Activated T-cell treated with anti-CD3 and anti-CD28 coated beads, Interleukin-2, amount 50 U/mL, for 4 hours (primary cell): ENCODE measurements at regions not wholly inside any gene's neighbourhood (a gene's known extent, or its start where the extent isn't known, plus 50 kb on each side); places are given as distances from the start of the nearest gene placed in this dataset.

ENCODE experiments used
- ATAC-seq, 2 donors: fragments of 200-7000 bp; cut with Tn5 transposase; one replicate each; pipeline ENCODE4 v1.10.0; 2021
- DNase-seq: peaks from one replicate; pipeline ENCODE4 v3.0.0-alpha.2; 2020
- H3K27me3 Mint-ChIP-seq: one replicate; pipeline ENCODE4 v1.8.0; 2021; ENCODE audit warnings: low read depth, mixed read lengths
- H3K36me3 Mint-ChIP-seq: one replicate; pipeline ENCODE4 v1.8.0; 2022; ENCODE audit warnings: mixed read lengths; ENCODE audit not compliant: insufficient read depth
- H3K4me1 Mint-ChIP-seq: one replicate; pipeline ENCODE4 v1.8.0; 2021; ENCODE audit warnings: low read depth, mixed read lengths
- H3K4me3 Mint-ChIP-seq: one replicate; pipeline ENCODE4 v1.8.0; 2021; ENCODE audit warnings: mild to moderate bottlenecking, moderate library complexity, mixed read lengths
- H3K9me3 Mint-ChIP-seq: one replicate; pipeline ENCODE4 v1.8.0; 2021; ENCODE audit warnings: mixed read lengths

DNA sequence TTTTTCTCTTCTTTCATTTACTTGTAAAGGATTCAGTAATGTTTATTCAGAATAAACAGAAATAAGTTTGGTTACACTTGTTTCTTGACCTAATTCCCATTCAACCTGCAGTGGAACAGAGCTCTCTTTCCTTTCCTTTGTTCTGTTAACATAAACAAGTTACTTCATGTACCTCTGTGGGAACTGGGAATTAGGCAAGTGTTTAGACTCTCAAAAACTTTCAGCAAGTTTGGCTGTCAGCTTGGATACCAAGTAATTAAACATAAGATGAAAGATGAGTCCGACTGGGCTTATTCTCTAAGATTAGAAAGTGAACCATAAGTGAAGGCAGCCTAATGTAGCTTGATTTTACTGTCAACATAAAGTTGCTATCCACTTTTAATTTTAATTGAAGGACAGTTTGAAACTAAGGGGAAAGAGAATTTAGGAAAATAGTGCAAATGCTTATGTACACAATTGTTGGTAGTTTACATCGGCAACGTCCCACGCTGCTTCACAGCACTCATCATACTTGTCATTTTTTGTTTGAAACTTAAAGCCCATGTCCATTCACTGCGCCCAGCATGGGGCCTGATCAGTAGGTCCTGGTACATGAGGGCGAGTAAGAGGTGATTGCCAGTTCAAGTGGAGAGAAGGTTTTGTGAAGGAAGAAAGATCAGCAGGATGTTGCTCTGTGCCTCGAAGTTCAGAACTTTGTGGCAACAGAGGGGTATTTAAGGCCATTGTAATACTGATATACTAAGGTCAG lies 113.0 kb downstream of the PLEKHG1 start:
- no peaks in the 10 kb centered on the region for H3K9me3 Mint-ChIP-seq
- peaks cover 3% of the 10 kb centered on the region for H3K27me3 Mint-ChIP-seq
- H3K4me3 Mint-ChIP-seq = no peak overlapping the region
- DNase-seq = no peak
- no peaks in the 10 kb centered on the region for H3K4me1 Mint-ChIP-seq
- ATAC-seq = no peak
- H3K36me3 Mint-ChIP-seq = no peaks in the 10 kb centered on the region

DNA sequence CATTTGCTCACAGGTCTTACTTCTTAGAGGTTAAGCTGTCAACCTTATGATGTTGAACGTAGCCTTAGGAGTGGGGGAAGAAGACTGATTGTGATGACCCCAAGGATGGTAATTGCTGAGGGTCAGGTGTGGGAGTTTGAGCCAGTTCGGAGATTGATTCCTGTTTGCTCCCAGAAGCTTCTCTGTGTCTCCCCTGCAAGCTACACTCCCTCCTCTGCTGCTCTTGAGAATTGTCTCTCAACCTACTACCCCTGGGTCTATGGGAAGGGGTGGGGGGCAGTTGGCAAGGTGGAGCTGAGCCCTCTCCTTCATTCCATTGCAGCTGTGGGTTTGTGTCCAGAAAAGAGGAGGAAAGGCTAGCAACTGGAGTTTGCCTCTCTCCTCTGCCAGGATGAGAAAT lies 113.8 kb downstream of the PLEKHG1 start:
- Mint-ChIP-seq H3K9me3 (no peaks in the 10 kb centered on the region), H3K27me3 (peaks cover 3% of the 10 kb centered on the region), H3K36me3 (no peaks in the 10 kb centered on the region), H3K4me3 (no peak overlapping the region), H3K4me1 (no peaks in the 10 kb centered on the region)
- no peak for ATAC-seq
- DNase-seq = no peak

DNA sequence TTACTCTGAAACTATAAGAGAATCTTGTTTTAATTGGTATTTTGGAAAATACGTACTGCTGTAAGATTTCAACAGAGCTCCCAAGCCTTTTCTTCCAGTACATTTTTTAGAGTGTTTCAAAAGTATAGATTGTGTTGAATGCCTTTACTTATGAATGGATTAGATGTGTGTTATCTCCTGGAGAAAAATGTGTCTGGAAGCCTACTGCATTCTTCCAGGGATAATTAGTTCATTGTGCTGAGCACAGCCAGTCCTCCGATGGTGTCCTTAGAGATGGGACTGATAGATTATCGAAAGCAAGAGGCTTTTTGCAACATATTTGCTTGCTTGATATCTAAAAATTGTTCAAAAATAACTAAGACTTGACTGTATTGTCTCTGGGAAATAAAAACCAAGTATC lies 114.2 kb downstream of the PLEKHG1 start:
- DNase-seq (no peak), ATAC-seq (no peak)
- Mint-ChIP-seq H3K9me3 (no peaks in the 10 kb centered on the region), H3K4me1 (no peaks in the 10 kb centered on the region), H3K27me3 (peaks cover 3% of the 10 kb centered on the region), H3K4me3 (no peak overlapping the region), H3K36me3 (no peaks in the 10 kb centered on the region)

DNA sequence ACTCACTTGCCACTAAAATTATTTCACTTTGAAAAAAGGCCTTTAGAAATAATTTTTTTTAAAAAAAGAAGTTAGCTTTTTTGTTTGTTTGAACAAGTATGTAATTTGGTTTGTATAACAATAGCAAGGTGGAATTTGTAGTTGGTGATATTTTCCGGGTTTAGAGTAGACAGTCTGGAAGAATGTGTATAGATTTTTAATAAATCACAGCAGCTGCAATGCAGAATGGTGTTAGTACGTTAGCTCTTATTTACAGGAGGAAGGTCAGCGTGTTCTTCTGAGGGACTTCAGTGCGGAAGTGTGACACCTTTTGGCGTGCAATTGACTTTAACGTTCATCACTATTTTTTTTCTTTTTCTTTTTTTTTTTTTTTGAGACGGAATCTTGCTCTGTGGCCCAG lies 115.4 kb downstream of the PLEKHG1 start:
- no peaks in the 10 kb centered on the region for H3K4me1 Mint-ChIP-seq
- H3K4me3 Mint-ChIP-seq = no peak overlapping the region
- H3K36me3 Mint-ChIP-seq = no peaks in the 10 kb centered on the region
- no peak for DNase-seq
- peaks cover 1% of the 10 kb centered on the region for H3K27me3 Mint-ChIP-seq
- ATAC-seq = no peak
- H3K9me3 Mint-ChIP-seq = no peaks in the 10 kb centered on the region

DNA sequence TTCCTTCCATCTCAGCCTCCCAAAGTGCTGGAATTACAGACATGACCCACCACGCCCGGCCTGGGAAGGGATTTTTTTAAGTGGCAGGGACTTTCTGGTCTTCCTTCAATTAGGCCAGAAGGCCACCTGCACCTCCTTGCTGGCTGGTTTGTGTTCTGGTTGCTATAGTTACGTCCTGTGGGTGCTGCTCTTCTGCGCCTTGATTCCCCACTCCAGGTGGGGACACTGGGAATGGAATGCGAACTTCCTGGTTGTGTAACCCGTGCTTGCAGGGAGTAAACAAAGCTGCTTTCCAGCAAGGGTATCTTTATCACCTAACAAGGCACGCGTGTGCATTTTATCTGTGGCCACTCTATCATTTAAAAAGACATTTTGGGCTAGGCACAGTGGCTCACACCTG lies 117.7 kb downstream of the PLEKHG1 start:
- DNase-seq = no peak
- Mint-ChIP-seq H3K36me3 (no peaks in the 10 kb centered on the region), H3K4me3 (no peak overlapping the region), H3K9me3 (no peaks in the 10 kb centered on the region), H3K27me3 (no peaks in the 10 kb centered on the region), H3K4me1 (peaks cover 7% of the 10 kb centered on the region)
- ATAC-seq = no peak

DNA sequence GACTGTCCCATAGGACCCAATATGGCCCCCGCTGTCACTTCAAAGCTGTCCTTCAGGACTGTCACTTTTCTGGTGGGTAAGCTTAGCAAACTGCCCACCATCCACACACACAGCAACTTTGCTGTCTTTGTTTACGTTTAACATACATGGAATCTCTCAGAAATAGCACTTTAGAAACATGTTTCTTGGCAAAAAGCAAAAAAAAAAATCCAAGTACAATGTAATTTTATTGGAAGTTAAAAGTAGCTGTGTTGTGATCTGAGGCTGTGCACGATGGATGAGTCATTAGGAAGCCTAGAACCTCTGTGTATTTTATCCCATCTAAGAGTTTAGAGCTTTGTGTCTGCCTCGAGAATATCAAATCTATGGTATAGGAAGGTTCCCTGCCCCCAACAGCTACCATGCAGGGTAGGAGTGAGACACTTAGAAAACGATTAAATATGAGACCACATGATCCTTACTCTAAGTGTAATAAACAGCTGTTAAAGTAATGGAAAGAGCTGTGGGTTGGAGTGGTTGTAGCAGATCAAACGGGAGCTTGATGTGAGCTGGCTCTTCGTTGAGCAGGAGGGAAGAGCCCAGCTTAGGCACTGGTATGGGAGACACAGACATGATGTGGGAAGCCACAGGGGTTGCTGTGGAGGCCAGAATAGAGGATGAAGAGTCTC lies 119.5 kb downstream of the PLEKHG1 start:
- H3K4me1 Mint-ChIP-seq = peaks cover 7% of the 10 kb centered on the region
- ATAC-seq (no peak), DNase-seq (no peak)
- no peaks in the 10 kb centered on the region for H3K27me3 Mint-ChIP-seq
- no peaks in the 10 kb centered on the region for H3K9me3 Mint-ChIP-seq
- no peak overlapping the region for H3K4me3 Mint-ChIP-seq
- H3K36me3 Mint-ChIP-seq = no peaks in the 10 kb centered on the region

DNA sequence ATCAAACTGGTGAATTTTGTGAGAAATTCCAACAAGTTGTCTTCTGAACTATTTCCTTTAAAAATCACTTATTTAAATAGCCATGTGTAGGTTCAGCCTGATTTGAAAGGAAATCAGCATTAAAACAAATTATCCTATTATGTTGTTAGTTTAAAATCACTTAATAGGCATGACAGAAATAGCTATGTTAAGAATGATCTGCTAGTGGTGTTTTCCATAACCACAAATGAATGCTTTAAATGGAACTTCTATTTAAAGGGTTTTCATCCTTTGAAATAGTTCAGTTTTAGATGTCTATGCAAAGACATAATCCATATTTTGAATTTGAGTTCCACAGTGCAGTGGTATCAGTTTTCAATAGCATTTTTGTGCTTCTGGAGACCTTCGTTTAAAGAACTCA lies 120.1 kb downstream of the PLEKHG1 start:
- DNase-seq (no peak), ATAC-seq (no peak)
- Mint-ChIP-seq H3K36me3 (no peaks in the 10 kb centered on the region), H3K4me3 (no peak overlapping the region), H3K4me1 (peaks cover 7% of the 10 kb centered on the region), H3K9me3 (no peaks in the 10 kb centered on the region), H3K27me3 (no peaks in the 10 kb centered on the region)

DNA sequence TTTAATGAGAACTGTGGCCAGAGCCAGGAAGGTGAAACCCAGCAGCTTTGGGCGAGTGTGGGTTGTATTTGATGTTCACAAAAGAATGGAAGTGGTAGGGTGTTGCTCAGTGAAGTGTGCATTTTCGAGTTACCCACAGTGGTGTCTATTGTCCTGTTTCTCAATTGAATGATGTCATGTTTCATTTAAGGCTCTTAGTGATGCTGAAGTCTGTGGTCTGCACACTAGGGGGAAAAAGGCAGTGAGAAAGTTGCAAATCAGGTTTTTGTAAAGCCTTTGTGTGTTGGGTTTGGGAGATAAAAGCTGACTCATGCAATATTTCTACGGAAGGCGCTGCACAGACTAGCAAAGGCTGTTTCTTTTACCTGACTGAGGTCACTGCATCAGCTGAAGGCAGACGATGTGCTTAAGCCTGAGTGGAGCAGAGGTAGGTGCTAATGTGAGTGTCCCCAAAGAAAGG lies 121.1 kb downstream of the PLEKHG1 start:
- Mint-ChIP-seq H3K36me3 (no peaks in the 10 kb centered on the region), H3K4me3 (no peak overlapping the region), H3K9me3 (no peaks in the 10 kb centered on the region), H3K27me3 (peaks cover 3% of the 10 kb centered on the region), H3K4me1 (peaks cover 7% of the 10 kb centered on the region)
- DNase-seq (no peak), ATAC-seq (peak; percentile 51 to 72)

DNA sequence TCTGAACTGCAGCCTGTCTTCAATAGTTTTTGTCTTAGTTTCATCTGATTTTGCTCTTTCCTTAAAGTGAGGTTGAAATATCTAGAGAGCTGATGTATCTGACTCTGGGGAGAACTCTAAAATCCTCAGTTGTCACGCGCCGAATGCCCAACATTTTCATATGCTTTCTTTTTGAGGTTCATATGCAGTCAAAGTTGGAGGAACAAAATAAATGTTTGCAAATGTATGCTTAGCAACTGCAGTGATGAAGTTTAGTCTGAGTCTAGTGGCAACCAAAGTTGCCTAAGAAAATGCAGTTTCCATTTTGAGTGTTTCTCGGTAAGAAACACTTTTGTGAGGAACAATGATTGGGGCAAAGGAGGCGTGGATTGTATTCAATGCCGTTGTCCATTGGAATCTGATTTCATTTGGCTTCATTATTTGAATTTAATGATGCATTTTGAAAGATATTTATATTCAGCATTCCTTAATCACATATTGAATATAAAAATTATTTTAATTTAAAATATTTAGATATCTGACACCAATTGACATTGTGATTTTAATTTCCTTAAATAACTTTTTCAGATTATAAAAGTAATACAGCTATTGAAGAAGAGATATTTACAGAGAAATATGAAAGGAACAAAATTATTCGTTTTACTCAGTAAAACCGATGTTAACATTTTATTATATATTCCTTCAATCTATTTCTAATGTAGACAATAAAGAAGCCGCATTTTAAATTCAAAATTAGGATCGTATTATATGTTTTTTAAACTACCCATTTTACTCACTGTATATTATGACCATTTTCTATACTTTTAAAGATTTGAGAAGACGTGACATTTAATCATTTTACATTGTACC lies 122.0 kb downstream of the PLEKHG1 start:
- Mint-ChIP-seq H3K9me3 (no peaks in the 10 kb centered on the region), H3K4me3 (no peak overlapping the region), H3K4me1 (peaks cover 7% of the 10 kb centered on the region), H3K27me3 (peaks cover 3% of the 10 kb centered on the region), H3K36me3 (no peaks in the 10 kb centered on the region)
- DNase-seq = no peak
- ATAC-seq = no peak

DNA sequence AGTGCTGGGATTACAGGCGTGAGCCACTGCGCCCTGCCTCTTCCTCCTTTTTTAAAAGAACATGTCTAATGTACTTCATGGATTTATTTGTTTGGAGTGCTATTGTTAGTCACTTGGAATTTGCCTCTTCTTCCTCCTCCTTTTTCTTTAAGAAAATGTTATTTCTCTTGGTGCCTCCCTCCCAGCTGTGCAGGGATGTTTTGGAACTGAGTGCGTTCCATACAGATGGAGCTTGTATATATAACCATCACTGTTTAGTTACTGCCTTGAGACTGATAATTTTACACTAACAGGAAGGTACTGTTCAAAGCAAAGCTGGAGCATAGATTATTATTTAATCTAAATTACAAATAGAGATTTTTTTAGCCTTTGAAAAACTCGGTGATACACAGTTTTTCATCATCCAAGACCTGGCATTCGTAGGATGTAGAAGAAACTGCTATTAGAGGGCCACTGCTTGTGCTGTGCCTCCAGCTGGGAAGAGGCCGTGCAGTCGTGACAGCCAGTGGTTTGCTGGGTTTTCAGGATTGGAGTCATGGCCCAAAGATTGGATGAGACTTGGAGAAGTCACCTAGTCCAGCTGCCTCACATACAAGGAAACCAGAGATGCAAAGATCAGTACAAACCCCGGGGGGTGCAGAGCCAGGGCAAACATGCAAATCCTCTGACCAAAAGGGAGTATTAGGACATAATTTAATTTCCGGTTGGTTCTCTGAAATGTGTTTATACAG lies 123.1 kb downstream of the PLEKHG1 start:
- H3K4me3 Mint-ChIP-seq = no peak overlapping the region
- no peak for DNase-seq
- ATAC-seq = no peak
- peaks cover 3% of the 10 kb centered on the region for H3K27me3 Mint-ChIP-seq
- peaks cover 7% of the 10 kb centered on the region for H3K4me1 Mint-ChIP-seq
- no peaks in the 10 kb centered on the region for H3K9me3 Mint-ChIP-seq
- H3K36me3 Mint-ChIP-seq = no peaks in the 10 kb centered on the region

DNA sequence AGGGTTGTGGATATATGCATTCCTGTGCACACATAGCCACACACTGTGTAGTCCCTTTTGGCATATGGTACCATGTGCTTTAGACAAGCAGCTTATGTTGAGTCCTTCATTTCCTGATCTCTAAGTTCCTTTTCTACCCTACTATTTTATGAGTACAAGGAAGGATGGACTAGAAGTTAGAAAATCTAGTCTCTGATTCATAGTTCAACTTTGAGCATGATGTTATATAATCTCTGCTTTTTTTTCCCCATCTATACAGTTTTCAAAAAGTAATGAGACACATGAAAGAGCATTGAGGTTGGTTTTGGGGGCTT lies 123.6 kb downstream of the PLEKHG1 start:
- H3K4me1 Mint-ChIP-seq = peaks cover 7% of the 10 kb centered on the region
- peaks cover 3% of the 10 kb centered on the region for H3K27me3 Mint-ChIP-seq
- ATAC-seq (no peak), DNase-seq (no peak)
- H3K4me3 Mint-ChIP-seq = no peak overlapping the region
- no peaks in the 10 kb centered on the region for H3K36me3 Mint-ChIP-seq
- no peaks in the 10 kb centered on the region for H3K9me3 Mint-ChIP-seq

DNA sequence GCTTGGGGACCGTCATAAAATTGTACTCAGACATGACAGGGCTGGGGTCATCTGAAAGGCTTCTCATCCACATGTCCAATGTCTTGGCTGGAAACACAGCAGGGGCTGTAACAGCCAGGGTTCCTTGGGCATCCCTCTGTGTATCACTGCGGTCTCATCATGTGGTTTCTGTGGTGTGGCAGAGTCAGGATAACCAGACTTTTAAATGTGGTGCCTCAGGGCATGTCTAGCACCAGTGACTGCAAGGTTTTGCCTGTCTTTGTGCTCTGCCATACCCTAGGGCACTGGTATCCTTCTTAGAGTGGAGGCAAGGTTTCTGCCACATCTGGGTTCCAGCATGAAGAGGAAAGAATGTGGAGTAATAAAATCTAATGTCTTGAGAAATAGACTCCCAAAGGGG lies 124.2 kb downstream of the PLEKHG1 start:
- peaks cover 3% of the 10 kb centered on the region for H3K27me3 Mint-ChIP-seq
- H3K36me3 Mint-ChIP-seq = no peaks in the 10 kb centered on the region
- peaks cover 7% of the 10 kb centered on the region for H3K4me1 Mint-ChIP-seq
- ATAC-seq = no peak
- no peaks in the 10 kb centered on the region for H3K9me3 Mint-ChIP-seq
- H3K4me3 Mint-ChIP-seq = no peak overlapping the region
- no peak for DNase-seq

DNA sequence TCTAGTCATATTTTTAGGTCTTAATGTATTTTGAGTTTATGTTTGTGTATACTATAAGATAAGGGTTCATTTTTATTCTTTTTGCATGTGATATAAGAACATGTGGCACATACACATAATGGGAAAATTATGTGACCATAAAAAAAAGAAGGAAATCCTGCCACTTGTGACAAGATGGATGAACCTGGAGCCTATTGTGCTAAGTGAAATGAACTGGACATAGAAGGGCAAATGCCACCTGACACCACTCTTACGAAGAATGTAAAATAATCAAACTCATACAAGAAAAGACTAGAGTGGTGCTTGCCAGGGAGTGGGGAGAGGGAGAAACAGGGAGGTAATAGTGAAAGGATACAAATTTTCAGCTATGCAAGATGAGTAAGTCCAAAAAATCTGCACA lies 126.1 kb downstream of the PLEKHG1 start:
- Mint-ChIP-seq H3K4me3 (no peak overlapping the region), H3K9me3 (no peaks in the 10 kb centered on the region), H3K36me3 (no peaks in the 10 kb centered on the region), H3K27me3 (peaks cover 3% of the 10 kb centered on the region), H3K4me1 (peaks cover 3% of the 10 kb centered on the region)
- DNase-seq = no peak
- ATAC-seq = no peak

DNA sequence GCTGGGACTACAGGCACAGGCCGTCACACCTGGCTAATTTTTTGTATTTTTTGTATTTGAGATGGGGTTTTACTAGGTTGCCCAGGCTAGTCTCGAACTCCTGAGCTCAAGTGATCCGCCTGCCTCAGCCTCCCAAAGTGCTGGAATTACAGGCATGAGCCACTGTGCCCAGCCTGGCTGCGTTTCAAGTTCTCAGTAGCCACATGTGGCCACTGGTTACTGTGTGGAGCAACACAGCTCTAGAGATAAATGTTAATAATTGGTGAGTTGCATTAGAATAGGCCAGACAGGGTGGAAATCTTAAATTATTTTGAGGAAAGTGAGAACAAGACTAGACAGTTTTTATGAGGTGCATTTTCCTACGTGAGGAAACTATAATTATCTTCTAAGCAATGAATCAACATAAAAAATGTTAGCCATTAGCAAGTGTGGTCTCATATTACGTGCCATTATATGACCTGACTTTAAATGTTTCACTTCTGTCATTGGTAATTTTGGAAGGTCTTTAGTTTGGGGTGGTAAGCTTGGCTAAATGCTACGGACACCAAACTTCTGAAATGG lies 129.6 kb downstream of the PLEKHG1 start:
- Mint-ChIP-seq H3K4me3 (no peak overlapping the region), H3K36me3 (no peaks in the 10 kb centered on the region), H3K27me3 (peaks cover 3% of the 10 kb centered on the region), H3K9me3 (no peaks in the 10 kb centered on the region), H3K4me1 (no peaks in the 10 kb centered on the region)
- ATAC-seq (no peak), DNase-seq (no peak)
